ENCODE measurements at regions not wholly inside any gene's neighbourhood (a gene's known extent, or its start where the extent isn't known, plus 50 kb on each side); places are given as distances from the start of the nearest gene placed in this dataset.
"Not testable (repeated sequence)": the region's sequence is repeated elsewhere in the genome, so short reads cannot be mapped to it uniquely, and the experiment has no call there.

GRCh38 chr12:42906801-42907200 lies 317.3 kb upstream of the PRICKLE1 start:
- H3K36me3 ChIP-seq (ENCODE audit: control insufficient read depth in 2 of 2, extremely low read depth in 1 of 2, insufficient read depth in 2 of 2, low read length in 2 of 2); FAIRE-seq; intact Hi-C loops (cut with micrococcal nuclease); dilution Hi-C loops (cut with MboI; ENCODE audit: extremely low pct_ligation_motif_present, low sequenced_read_pairs); H3K4me2 ChIP-seq (ENCODE audit: insufficient read depth, low read length); DNase-seq (ENCODE audit: low read depth, low spot score); H3K79me2 ChIP-seq (ENCODE audit: control insufficient read depth, insufficient read depth, low read length); H3K27ac ChIP-seq (ENCODE audit: insufficient read depth, low read depth, low read length); POLR2A ChIA-PET; H4K20me1 ChIP-seq (replicated peaks; ENCODE audit: control insufficient read depth, extremely low read depth, insufficient read depth, low read length); H3K9me3 ChIP-seq (replicated peaks; ENCODE audit: control insufficient read depth, insufficient read depth, low read length); H3K4me1 ChIP-seq (ENCODE audit: control insufficient read depth, extremely low read depth, insufficient read depth, low read length); H3K27me3 ChIP-seq (ENCODE audit: control insufficient read depth in 2 of 2, insufficient read depth in 2 of 2, low read length in 2 of 2); BruUV-seq (replicated peaks); H2AFZ ChIP-seq (ENCODE audit: low read depth, low read length); H3K9ac ChIP-seq (replicated peaks; ENCODE audit: extremely low read depth, insufficient read depth, low read length); H3K9me1 ChIP-seq (replicated peaks; ENCODE audit: control insufficient read depth, extremely low read depth, insufficient read depth, low read length); H3K4me3 ChIP-seq (replicated peaks in 1 of 3; ENCODE audit: insufficient read depth in 1 of 3, low read depth in 1 of 3, low read length in 3 of 3); CTCF ChIA-PET: not testable (repeated sequence)

GRCh38 chr12:42905419-42905705 lies 315.8 kb upstream of the PRICKLE1 start:
- no peak overlapping the region for H3K9ac ChIP-seq (replicated peaks; ENCODE audit: extremely low read depth, insufficient read depth, low read length)
- no peaks in the 10 kb centered on the region for H4K20me1 ChIP-seq (replicated peaks; ENCODE audit: control insufficient read depth, extremely low read depth, insufficient read depth, low read length)
- no peaks in the 10 kb centered on the region for H3K9me1 ChIP-seq (replicated peaks; ENCODE audit: control insufficient read depth, extremely low read depth, insufficient read depth, low read length)
- intact Hi-C loops (cut with micrococcal nuclease) (no loop called here), dilution Hi-C loops (cut with MboI; ENCODE audit: extremely low pct_ligation_motif_present, low sequenced_read_pairs) (no loop called here)
- DNase-seq (ENCODE audit: low read depth, low spot score) (no peak), FAIRE-seq (no peak)
- CTCF ChIA-PET: no interaction called here
- H3K27ac ChIP-seq (ENCODE audit: insufficient read depth, low read depth, low read length): no peak overlapping the region
- H3K4me2 ChIP-seq (ENCODE audit: insufficient read depth, low read length): no peak overlapping the region
- H3K4me3 ChIP-seq (replicated peaks in 1 of 3; ENCODE audit: insufficient read depth in 1 of 3, low read depth in 1 of 3, low read length in 3 of 3): no peak overlapping the region
- no peak overlapping the region for H2AFZ ChIP-seq (ENCODE audit: low read depth, low read length)
- no peak for TF ChIP-seq MYC (IDR thresholded peaks at IDR 0.05; ENCODE audit: low read depth, low read length)
- no peak for TF ChIP-seq CTCF (IDR thresholded peaks at IDR 0.05; ENCODE audit: extremely low read depth in 1 of 2, insufficient read depth in 1 of 2, low read depth in 1 of 2, low read length in 2 of 2)
- no peak for TF ChIP-seq POLR2AphosphoS5 (IDR thresholded peaks at IDR 0.05; ENCODE audit: insufficient read depth, low read depth, low read length)
- no peak for TF ChIP-seq GATA2 (IDR thresholded peaks at IDR 0.05; ENCODE audit: insufficient read depth, insufficient read length, low read depth, low read length)
- no peak for TF ChIP-seq EZH2 (IDR thresholded peaks at IDR 0.05; ENCODE audit: borderline replicate concordance, low read depth, low read length, severe bottlenecking)
- TF ChIP-seq MAX (IDR thresholded peaks at IDR 0.05; ENCODE audit: insufficient read depth, insufficient read length): no peak
- no peak for TF ChIP-seq FOS (IDR thresholded peaks at IDR 0.05; ENCODE audit: borderline replicate concordance, insufficient read depth, low read length)
- no TSS peak for BruUV-seq (replicated peaks)
- POLR2A ChIA-PET: no interaction called here
- no peaks in the 10 kb centered on the region for H3K79me2 ChIP-seq (ENCODE audit: control insufficient read depth, insufficient read depth, low read length)
- H3K27me3 ChIP-seq (ENCODE audit: control insufficient read depth in 2 of 2, insufficient read depth in 2 of 2, low read length in 2 of 2): no peaks in the 10 kb centered on the region
- no peaks in the 10 kb centered on the region for H3K9me3 ChIP-seq (replicated peaks; ENCODE audit: control insufficient read depth, insufficient read depth, low read length)
- no peaks in the 10 kb centered on the region for H3K36me3 ChIP-seq (ENCODE audit: control insufficient read depth in 2 of 2, extremely low read depth in 1 of 2, insufficient read depth in 2 of 2, low read length in 2 of 2)
- no peaks in the 10 kb centered on the region for H3K4me1 ChIP-seq (ENCODE audit: control insufficient read depth, extremely low read depth, insufficient read depth, low read length)

Data from endothelial cell of umbilical vein (primary cell).